Psoas muscle (tissue), 7 donors: ENCODE measurements at regions not wholly inside any gene's neighbourhood (a gene's known extent, or its start where the extent isn't known, plus 50 kb on each side); places are given as distances from the start of the nearest gene placed in this dataset.

Experiments
- ATAC-seq, 4 donors: fragments of 200-7000 bp; cut with Tn5 transposase; one replicate each; pipeline ENCODE4 v1.9.1; 2020; ENCODE audit warnings: moderate library complexity in 3 of 4, mild to moderate bottlenecking in 2 of 4
- DNase-seq, 2 donors: peaks; one replicate each; pipeline ENCODE4 v3.0.0-alpha.2; 2020
- H3K27ac ChIP-seq: fragments of 200-600 bp; one replicate; pipeline ENCODE4 v1.8.0; 2022
- H3K27me3 ChIP-seq, 3 donors: fragments of 200-600 bp in 1 of 3; one replicate each; pipeline versions ENCODE4 v1.6.1 to v1.8.0; 2013 to 2022; ENCODE audit warnings: low read length in 2 of 3, mild to moderate bottlenecking in 2 of 3, moderate library complexity in 1 of 3; ENCODE audit not compliant: insufficient read depth in 3 of 3
- H3K36me3 ChIP-seq, 2 donors: fragments of 200-600 bp in 1 of 2; one replicate each; pipeline versions ENCODE4 v1.6.1 to v1.8.0; 2013 to 2022; ENCODE audit warnings: low read depth in 1 of 2, mild to moderate bottlenecking in 1 of 2, moderate library complexity in 1 of 2; ENCODE audit not compliant: insufficient read depth in 1 of 2
- H3K4me1 ChIP-seq: fragments of 200-600 bp; one replicate; pipeline ENCODE4 v1.8.0; 2022
- H3K4me3 ChIP-seq: fragments of 200-600 bp; one replicate; pipeline ENCODE4 v1.8.0; 2022; ENCODE audit warnings: mild to moderate bottlenecking
- H3K9me3 ChIP-seq: fragments of 200-600 bp; one replicate; pipeline ENCODE4 v1.8.0; 2022
- CTCF ChIP-seq: fragments of 200-600 bp; IDR thresholded peaks from one replicate; pipeline ENCODE4 v1.8.0; 2022; ENCODE audit warnings: antibody characterized with exemption
- WGBS, 3 donors: extraction: QIAGEN DNeasy Blood & Tissue Kit; methylation state at CpG; one replicate each; pipeline versions ENCODE4 v1.1.6 to v1.1.7; 2013; 5-methylcytosine and 5-hydroxymethylcytosine counted together
- intact Hi-C, 2 donors: fragments of 100-400 bp; cut with DNase I; formaldehyde crosslinking; loops; one replicate each; pipeline versions ENCODE4 v1.11.0 to v1.14.2; 2022
- donor health status: healthy with polysubstance abuse.
- donor health status: DM: no; HTN: no; CAD: no; lungs with moderate emphysema.
- donor health status: Bipolar disorder and iron deficiency.
- donor health status: healthy.
- donor health status: DM: yes; HTN: yes; CAD: no.
- donor health status: DM: no; HTN: no; CAD: no.
- donor health status: DM: yes; HTN: yes; CAD: no.

- H3K4me3 ChIP-seq, result no peak overlapping the region
- no peaks in the 10 kb centered on the region for H3K9me3 ChIP-seq
- H3K27me3 ChIP-seq, result no peaks in the 10 kb centered on the region
- intact Hi-C loops, result no loop called here
- TF ChIP-seq CTCF, result peak; percentile 69
- ATAC-seq (peak; percentile 75 to 91 (median 90)), DNase-seq (peak in 1 of 2 donors; percentile 45)
- no peak overlapping the region for H3K27ac ChIP-seq
- no peaks in the 10 kb centered on the region for H3K36me3 ChIP-seq
- H3K4me1 ChIP-seq, result no peaks in the 10 kb centered on the region
- 54 to 64% (median 57%) methylated on average over 13 of the region's 13 CpGs for WGBS, 3 donors
These were observed 67.9 kb upstream of the PRKCQ start for GRCh38 chr10:6647811-6648526.

GRCh38 chr10:6643962-6644361 is 63.9 kb upstream of the PRKCQ start:
- no peak for ATAC-seq
- intact Hi-C loops, result no loop called here
- no peak for DNase-seq
- Histone ChIP-seq H3K4me1 (no peaks in the 10 kb centered on the region), H3K27ac (no peak overlapping the region), H3K9me3 (no peaks in the 10 kb centered on the region), H3K36me3 (no peaks in the 10 kb centered on the region), H3K27me3 (no peaks in the 10 kb centered on the region), H3K4me3 (no peak overlapping the region)
- WGBS, 3 donors, result 63 to 71% (median 67%) methylated on average over 3 of the region's 3 CpGs
- no peak for TF ChIP-seq CTCF

- whole genome bisulfite sequencing, 3 donors, result 37 to 70% (median 59%) methylated on average over 5 of the region's 5 CpGs
- no peak for DNase-seq
- intact Hi-C loops, result no loop called here
These were observed 62.8 kb upstream of the PRKCQ start for GRCh38 chr10:6642876-6643275.

GRCh38 chr10:6640433-6641040 is 60.5 kb upstream of the PRKCQ start:
- no peaks in the 10 kb centered on the region for H3K27me3 ChIP-seq
- H3K4me3 ChIP-seq, result no peak overlapping the region
- no peak for ATAC-seq
- no peak overlapping the region for H3K27ac ChIP-seq
- no peak for TF ChIP-seq CTCF
- H3K9me3 ChIP-seq, result no peaks in the 10 kb centered on the region
- intact Hi-C loops, result no loop called here
- no peaks in the 10 kb centered on the region for H3K36me3 ChIP-seq
- DNase-seq, result no peak
- H3K4me1 ChIP-seq, result no peaks in the 10 kb centered on the region

More at GRCh38 chr10:6642876-6643275, 62.8 kb upstream of the PRKCQ start:
- Histone ChIP-seq H3K4me1 (no peaks in the 10 kb centered on the region), H3K4me3 (no peak overlapping the region), H3K27ac (no peak overlapping the region), H3K9me3 (no peaks in the 10 kb centered on the region), H3K27me3 (no peaks in the 10 kb centered on the region), H3K36me3 (no peaks in the 10 kb centered on the region)
- no peak for TF ChIP-seq CTCF
- no peak for ATAC-seq
